ENCODE measurements at regions not wholly inside any gene's neighbourhood (a gene's known extent, or its start where the extent isn't known, plus 50 kb on each side); places are given as distances from the start of the nearest gene placed in this dataset.

DNA sequence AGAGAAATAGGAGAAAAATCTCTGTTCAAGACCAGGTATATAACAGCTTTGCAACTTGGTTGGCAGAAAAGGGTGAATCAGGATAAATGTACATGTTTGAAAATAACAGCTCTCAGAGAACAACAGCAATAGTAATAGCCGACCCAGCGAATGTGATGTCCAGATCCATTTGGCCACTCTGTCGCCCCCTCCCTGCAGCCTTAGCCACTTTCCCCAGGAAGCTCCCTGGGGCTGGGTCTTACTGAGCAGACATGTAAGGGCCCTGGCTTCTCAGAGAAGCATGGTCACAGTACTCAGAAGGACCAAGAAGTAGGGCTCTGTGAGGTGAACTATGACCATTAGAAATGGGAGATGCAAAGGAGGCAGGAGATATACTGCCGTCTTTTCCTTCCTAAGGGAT lies 154.1 kb upstream of the SNX19 start:
- no peak for FAIRE-seq

GRCh38 chr11:131073167-131073566 lies 156.9 kb upstream of the SNX19 start:
- DNase-seq (ENCODE audit: insufficient read length, low spot score) (no peak), FAIRE-seq (no peak)
- TF ChIP-seq POLR2A (IDR thresholded peaks at IDR 0.05; ENCODE audit: low read depth, low read length) (no peak), SPI1 (IDR thresholded peaks at IDR 0.05; ENCODE audit: low read depth, low read length) (no peak), POU2F2 (IDR thresholded peaks at IDR 0.05; ENCODE audit: low read depth, low read length) (no peak)

More for the DNA sequence above, 154.1 kb upstream of the SNX19 start:
- TF ChIP-seq POLR2A (IDR thresholded peaks at IDR 0.05; ENCODE audit: low read depth, low read length) (no peak), POU2F2 (IDR thresholded peaks at IDR 0.05; ENCODE audit: low read depth, low read length) (no peak), TAF1 (IDR thresholded peaks at IDR 0.05; ENCODE audit: low read depth, low read length) (no peak), POLR2AphosphoS5 (IDR thresholded peaks at IDR 0.05; ENCODE audit: low read depth, low read length) (no peak)
- DNase-seq (ENCODE audit: insufficient read length, low spot score) = no peak

DNA sequence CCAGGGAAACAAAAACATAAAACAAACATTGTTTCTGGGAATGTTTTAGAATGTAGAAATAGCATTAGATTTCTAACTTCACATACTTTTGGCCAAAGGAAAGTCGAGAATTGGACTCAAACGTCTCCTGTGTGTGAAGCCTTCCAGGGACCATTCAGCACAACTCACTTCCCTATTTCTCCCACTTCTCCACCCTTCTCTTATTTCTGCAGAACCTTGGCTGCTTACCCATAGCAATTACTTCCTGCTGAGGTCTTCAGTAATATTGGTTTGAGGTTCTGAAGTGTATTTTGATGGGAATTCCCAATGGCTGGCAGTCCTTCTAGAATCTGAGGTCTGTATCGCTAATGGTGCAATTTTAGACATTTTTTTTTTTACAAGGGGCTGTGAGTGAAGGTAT lies 158.3 kb upstream of the SNX19 start:
- TF ChIP-seq POLR2A (IDR thresholded peaks at IDR 0.05; ENCODE audit: low read depth, low read length) (no peak), TAF1 (IDR thresholded peaks at IDR 0.05; ENCODE audit: low read depth, low read length) (no peak), POLR2AphosphoS5 (IDR thresholded peaks at IDR 0.05; ENCODE audit: low read depth, low read length) (no peak), SPI1 (IDR thresholded peaks at IDR 0.05; ENCODE audit: low read depth, low read length) (no peak), POU2F2 (IDR thresholded peaks at IDR 0.05; ENCODE audit: low read depth, low read length) (no peak), PAX5 (IDR thresholded peaks at IDR 0.05; ENCODE audit: insufficient read depth, low read length, severe bottlenecking) (no peak)
- no peak for DNase-seq (ENCODE audit: insufficient read length, low spot score)
- no peak for FAIRE-seq

DNA sequence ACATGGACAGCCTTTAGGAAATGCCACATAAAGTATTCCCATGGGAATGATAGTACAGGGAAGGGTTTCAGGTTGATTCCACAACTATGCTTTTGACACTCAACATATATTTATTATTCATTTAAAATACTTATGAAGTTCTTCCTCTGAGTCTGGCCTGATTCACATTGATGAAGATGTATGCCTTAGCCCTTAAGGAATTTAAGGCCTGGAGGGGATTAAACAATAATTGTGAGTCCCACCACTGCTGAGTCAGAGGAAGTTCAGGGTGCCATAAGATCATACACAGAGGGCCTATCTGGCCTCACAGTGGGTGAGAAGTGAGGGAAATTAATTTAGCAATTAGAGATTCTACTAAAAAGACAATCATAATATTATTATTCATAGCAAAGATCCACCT lies 161.1 kb upstream of the SNX19 start:
- no peak for TF ChIP-seq POLR2AphosphoS5 (IDR thresholded peaks at IDR 0.05; ENCODE audit: low read depth, low read length)
- TF ChIP-seq POU2F2 (IDR thresholded peaks at IDR 0.05; ENCODE audit: low read depth, low read length) = no peak
- DNase-seq (ENCODE audit: insufficient read length, low spot score) (no peak), FAIRE-seq (no peak)

DNA sequence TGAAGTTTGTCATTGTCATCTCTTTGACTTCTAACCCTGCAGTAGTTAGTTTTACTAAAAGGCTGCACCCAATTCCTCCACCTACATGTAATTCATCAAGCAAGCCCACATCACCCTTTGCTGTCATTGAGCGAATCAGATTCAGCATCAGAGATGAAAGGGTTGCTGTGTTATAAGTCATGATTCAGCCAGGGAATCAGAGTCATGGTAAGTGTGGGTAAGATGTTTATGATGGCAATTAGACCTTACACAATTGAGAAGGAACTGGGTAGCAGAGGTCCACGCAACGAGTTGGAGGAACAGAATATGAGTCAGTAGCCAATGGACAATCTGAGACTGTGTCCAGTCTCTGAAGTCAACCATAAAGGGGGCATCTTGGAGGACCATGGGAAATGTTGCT lies 162.8 kb upstream of the SNX19 start:
- no peak for FAIRE-seq
- TF ChIP-seq POU2F2 (IDR thresholded peaks at IDR 0.05; ENCODE audit: low read depth, low read length) (no peak), TAF1 (IDR thresholded peaks at IDR 0.05; ENCODE audit: low read depth, low read length) (no peak), POLR2AphosphoS5 (IDR thresholded peaks at IDR 0.05; ENCODE audit: low read depth, low read length) (no peak), PAX5 (IDR thresholded peaks at IDR 0.05; ENCODE audit: insufficient read depth, low read length, severe bottlenecking) (no peak), POLR2A (IDR thresholded peaks at IDR 0.05; ENCODE audit: low read depth, low read length) (no peak), SPI1 (IDR thresholded peaks at IDR 0.05; ENCODE audit: low read depth, low read length) (no peak)
- no peak for DNase-seq (ENCODE audit: insufficient read length, low spot score)

DNA sequence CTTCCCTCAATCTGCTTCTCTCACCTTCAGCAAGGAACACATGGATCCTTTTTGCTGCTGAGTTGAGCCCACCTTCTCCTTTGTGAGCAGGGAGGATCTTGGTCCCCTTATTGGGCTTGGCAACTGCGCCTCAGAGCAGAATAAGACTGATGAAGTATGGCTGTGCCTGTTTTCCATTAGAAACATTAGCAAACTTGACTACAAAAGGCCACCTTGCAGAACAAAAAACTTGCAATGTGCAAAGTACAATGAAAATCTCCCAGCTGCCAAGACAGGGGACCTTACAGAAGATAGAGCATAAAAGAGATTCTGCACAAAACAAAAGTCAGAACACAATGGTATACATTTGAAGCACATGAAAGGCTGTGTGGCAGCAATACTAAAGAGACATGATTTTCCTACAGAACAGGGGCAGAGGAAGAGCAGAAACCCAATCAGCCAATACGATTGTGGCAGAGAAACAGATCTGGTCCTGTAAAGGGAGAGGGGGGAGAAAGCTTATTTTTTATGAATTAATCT lies 173.5 kb upstream of the SNX19 start:
- no peak for FAIRE-seq
- no peak for DNase-seq (ENCODE audit: insufficient read length, low spot score)
- TF ChIP-seq POU2F2 (IDR thresholded peaks at IDR 0.05; ENCODE audit: low read depth, low read length) (no peak), POLR2A (IDR thresholded peaks at IDR 0.05; ENCODE audit: low read depth, low read length) (no peak), PAX5 (IDR thresholded peaks at IDR 0.05; ENCODE audit: insufficient read depth, low read length, severe bottlenecking) (no peak), POLR2AphosphoS5 (IDR thresholded peaks at IDR 0.05; ENCODE audit: low read depth, low read length) (no peak), TAF1 (IDR thresholded peaks at IDR 0.05; ENCODE audit: low read depth, low read length) (no peak), SPI1 (IDR thresholded peaks at IDR 0.05; ENCODE audit: low read depth, low read length) (no peak)

GRCh38 chr11:131092469-131092868 lies 176.2 kb upstream of the SNX19 start:
- DNase-seq (ENCODE audit: insufficient read length, low spot score) (no peak), FAIRE-seq (no peak)
- no peak for TF ChIP-seq SPI1 (IDR thresholded peaks at IDR 0.05; ENCODE audit: low read depth, low read length)
- no peak for TF ChIP-seq POLR2A (IDR thresholded peaks at IDR 0.05; ENCODE audit: low read depth, low read length)
- no peak for TF ChIP-seq TAF1 (IDR thresholded peaks at IDR 0.05; ENCODE audit: low read depth, low read length)
- no peak for TF ChIP-seq POU2F2 (IDR thresholded peaks at IDR 0.05; ENCODE audit: low read depth, low read length)
- TF ChIP-seq POLR2AphosphoS5 (IDR thresholded peaks at IDR 0.05; ENCODE audit: low read depth, low read length) = no peak
- TF ChIP-seq PAX5 (IDR thresholded peaks at IDR 0.05; ENCODE audit: insufficient read depth, low read length, severe bottlenecking) = no peak

DNA sequence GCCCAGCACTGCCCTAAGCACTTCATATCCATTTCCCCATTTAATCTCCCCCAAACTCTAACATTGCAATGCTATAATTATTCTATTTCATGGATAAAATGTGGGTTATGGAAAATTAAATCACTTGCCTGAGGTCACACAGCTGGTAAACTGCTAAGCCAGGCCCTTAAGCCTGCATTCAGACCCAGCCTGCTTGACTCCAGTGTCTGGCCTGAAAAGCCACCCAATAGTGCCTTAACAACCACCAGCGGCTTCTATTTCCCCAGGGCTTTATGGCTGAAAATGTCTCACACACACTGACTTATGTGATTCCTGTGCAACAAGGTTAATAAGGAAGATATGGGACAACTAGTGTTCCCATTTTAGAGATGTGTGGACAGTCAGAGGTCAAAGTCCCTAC lies 178.5 kb upstream of the SNX19 start:
- no peak for TF ChIP-seq PAX5 (IDR thresholded peaks at IDR 0.05; ENCODE audit: insufficient read depth, low read length, severe bottlenecking)
- TF ChIP-seq POU2F2 (IDR thresholded peaks at IDR 0.05; ENCODE audit: low read depth, low read length) = no peak
- TF ChIP-seq TAF1 (IDR thresholded peaks at IDR 0.05; ENCODE audit: low read depth, low read length) = no peak
- no peak for TF ChIP-seq SPI1 (IDR thresholded peaks at IDR 0.05; ENCODE audit: low read depth, low read length)
- no peak for TF ChIP-seq POLR2AphosphoS5 (IDR thresholded peaks at IDR 0.05; ENCODE audit: low read depth, low read length)
- TF ChIP-seq POLR2A (IDR thresholded peaks at IDR 0.05; ENCODE audit: low read depth, low read length) = no peak
- FAIRE-seq (no peak), DNase-seq (ENCODE audit: insufficient read length, low spot score) (no peak)

DNA sequence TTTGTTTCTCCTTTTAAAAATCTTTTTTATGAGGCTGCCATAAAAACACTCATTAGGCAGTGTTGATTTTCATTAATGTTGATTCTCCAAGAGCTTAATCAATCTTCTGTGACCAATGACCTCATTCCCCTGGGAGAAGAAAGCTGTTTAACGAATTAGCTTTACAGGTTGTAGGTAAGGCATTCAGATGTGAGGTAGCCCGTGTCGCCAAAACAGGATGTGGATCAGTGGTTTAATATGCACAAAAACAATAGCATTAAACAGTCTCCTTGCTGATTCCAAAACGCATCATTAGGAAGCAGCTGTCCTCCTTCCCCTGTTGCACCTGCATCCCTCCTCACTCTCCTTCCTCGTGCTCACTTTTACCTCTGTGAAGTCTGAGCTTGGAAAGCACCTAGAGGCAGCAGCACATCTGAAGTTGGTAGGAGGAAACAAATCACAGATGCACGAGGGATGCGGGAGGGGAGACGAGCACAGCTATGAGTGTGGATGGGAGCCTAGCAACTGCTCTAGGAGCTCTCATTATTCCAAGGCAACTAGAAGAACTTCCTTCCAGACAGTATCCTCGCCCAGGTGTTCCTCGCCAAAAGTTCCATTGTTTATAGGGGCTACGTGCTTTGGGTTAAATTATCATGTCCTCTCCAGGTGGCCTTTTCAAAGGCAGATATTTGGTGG lies 179.4 kb upstream of the SNX19 start:
- DNase-seq (ENCODE audit: insufficient read length, low spot score) = no peak
- TF ChIP-seq POU2F2 (IDR thresholded peaks at IDR 0.05; ENCODE audit: low read depth, low read length) (no peak), POLR2A (IDR thresholded peaks at IDR 0.05; ENCODE audit: low read depth, low read length) (no peak), TAF1 (IDR thresholded peaks at IDR 0.05; ENCODE audit: low read depth, low read length) (no peak), SPI1 (IDR thresholded peaks at IDR 0.05; ENCODE audit: low read depth, low read length) (no peak), PAX5 (IDR thresholded peaks at IDR 0.05; ENCODE audit: insufficient read depth, low read length, severe bottlenecking) (no peak), POLR2AphosphoS5 (IDR thresholded peaks at IDR 0.05; ENCODE audit: low read depth, low read length) (no peak)
- FAIRE-seq = no peak

DNA sequence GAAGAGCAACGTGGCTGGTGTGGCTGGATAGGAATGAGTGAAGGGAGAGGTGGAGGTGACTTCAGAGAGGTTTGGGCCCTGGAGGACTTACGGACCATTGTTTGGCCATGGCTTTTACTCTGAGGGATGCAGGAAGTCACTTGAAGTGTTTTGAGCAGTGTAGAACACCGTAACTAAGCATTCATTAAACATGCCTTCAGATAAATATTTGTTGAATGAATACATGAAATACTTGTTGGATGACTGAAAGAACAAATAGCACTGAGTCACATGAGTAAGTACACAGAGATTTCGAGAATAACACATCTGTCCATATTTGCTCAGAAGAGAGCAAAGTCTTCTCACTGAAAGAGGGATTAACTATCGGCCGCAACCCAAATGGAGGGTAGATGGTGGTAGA lies 182.7 kb upstream of the SNX19 start:
- TF ChIP-seq SPI1 (IDR thresholded peaks at IDR 0.05; ENCODE audit: low read depth, low read length) (no peak), PAX5 (IDR thresholded peaks at IDR 0.05; ENCODE audit: insufficient read depth, low read length, severe bottlenecking) (no peak), TAF1 (IDR thresholded peaks at IDR 0.05; ENCODE audit: low read depth, low read length) (no peak), POLR2AphosphoS5 (IDR thresholded peaks at IDR 0.05; ENCODE audit: low read depth, low read length) (no peak), POU2F2 (IDR thresholded peaks at IDR 0.05; ENCODE audit: low read depth, low read length) (no peak), POLR2A (IDR thresholded peaks at IDR 0.05; ENCODE audit: low read depth, low read length) (no peak)
- FAIRE-seq (no peak), DNase-seq (ENCODE audit: insufficient read length, low spot score) (no peak)

Measured in GM12891 (cell line).